Inferior parietal cortex (tissue), 1 donor: ENCODE measurements at regions not wholly inside any gene's neighbourhood (a gene's known extent, or its start where the extent isn't known, plus 50 kb on each side); places are given as distances from the start of the nearest gene placed in this dataset.
"Not testable (repeated sequence)": the region's sequence is repeated elsewhere in the genome, so short reads cannot be mapped to it uniquely, and the experiment has no call there.

ENCODE experiments used
- DNase-seq: peaks from one replicate; pipeline ENCODE4 v3.0.0-alpha.2; 2016; ENCODE audit errors: extremely low spot score

- no peak for DNase-seq
Observed at GRCh38 chr11:87971354-87971753, 203.9 kb downstream of the RAB38 start.

- no peak for DNase-seq
Observed at GRCh38 chr11:87970762-87971161, 204.5 kb downstream of the RAB38 start.

- no peak for DNase-seq
Observed at GRCh38 chr11:87967459-87967858, 207.8 kb downstream of the RAB38 start.

- DNase-seq: no peak
Observed at GRCh38 chr11:87966694-87967093, 208.5 kb downstream of the RAB38 start.

- no peak for DNase-seq
Observed at GRCh38 chr11:87966216-87966615, 209.0 kb downstream of the RAB38 start.

- no peak for DNase-seq
Observed at GRCh38 chr11:87961606-87962005, 213.6 kb downstream of the RAB38 start.

GRCh38 chr11:87957961-87958360 is 217.3 kb downstream of the RAB38 start:
- no peak for DNase-seq

- DNase-seq: no peak
Observed at GRCh38 chr11:87954476-87954875, 220.8 kb downstream of the RAB38 start.

GRCh38 chr11:87942786-87943185 is 232.5 kb downstream of the RAB38 start:
- DNase-seq: no peak

GRCh38 chr11:87934182-87934581 is 241.1 kb downstream of the RAB38 start:
- no peak for DNase-seq

GRCh38 chr11:87926250-87926970 is 248.8 kb downstream of the RAB38 start:
- no peak for DNase-seq

GRCh38 chr11:87924125-87924524 is 251.1 kb downstream of the RAB38 start:
- no peak for DNase-seq

- no peak for DNase-seq
Observed at GRCh38 chr11:87917111-87917510, 258.1 kb downstream of the RAB38 start.

- DNase-seq: no peak
Observed at GRCh38 chr11:87909178-87909577, 266.1 kb downstream of the RAB38 start.

GRCh38 chr11:87908086-87908485 is 267.2 kb downstream of the RAB38 start:
- DNase-seq: no peak

- DNase-seq: no peak
Observed at GRCh38 chr11:87903345-87903744, 271.9 kb downstream of the RAB38 start.

GRCh38 chr11:87901341-87901740 is 273.9 kb downstream of the RAB38 start:
- no peak for DNase-seq

- DNase-seq: no peak
Observed at GRCh38 chr11:87897921-87898320, 277.3 kb downstream of the RAB38 start.

GRCh38 chr11:87897071-87897470 is 278.2 kb downstream of the RAB38 start:
- DNase-seq: no peak

GRCh38 chr11:87894961-87895360 is 280.3 kb downstream of the RAB38 start:
- no peak for DNase-seq

- no peak for DNase-seq
Observed at GRCh38 chr11:87892291-87892690, 283.0 kb downstream of the RAB38 start.

GRCh38 chr11:87889126-87889525 is 286.1 kb downstream of the RAB38 start:
- no peak for DNase-seq

GRCh38 chr11:87885084-87885483 is 290.2 kb downstream of the RAB38 start:
- DNase-seq: not testable (repeated sequence)

GRCh38 chr11:87879118-87879517 is 296.1 kb downstream of the RAB38 start:
- no peak for DNase-seq
